A549 (cell line): ENCODE measurements at regions not wholly inside any gene's neighbourhood (a gene's known extent, or its start where the extent isn't known, plus 50 kb on each side); places are given as distances from the start of the nearest gene placed in this dataset.

Experiments used
- ATAC-seq, 2 experiments: fragments of 200-7000 bp in 1 of 2; fragments of >200 bp in 1 of 2; cut with Nextera tagmentation in 1 of 2; cut with Tn5 transposase in 1 of 2; 3 replicates each; pipeline versions ENCODE4 v1.8.0 to v1.9.1; 2018 to 2020; ENCODE audit warnings: mild to moderate bottlenecking in 1 of 2, moderate library complexity in 1 of 2
- CTCF ChIA-PET: fragments of 300-600 bp; sonication (Branson Sonifier 250); formaldehyde crosslinking; extraction: SDS; loops from one replicate; lab custom pipeline; 2021; ENCODE audit warnings: antibody characterized with exemption, inconsistent platforms; lab: Yijun Ruan, JAX
- POLR2A ChIA-PET: fragments of 350-600 bp; formaldehyde crosslinking; extraction: SDS; loops from one replicate; lab custom pipeline; 2021; ENCODE audit warnings: antibody characterized with exemption, inconsistent platforms; lab: Yijun Ruan, JAX
- DNase-seq, 2 experiments: peaks; one replicate each; pipeline versions ENCODE4 v3.0.0 to v3.0.0-alpha.2; 2011 to 2016; ENCODE audit warnings: low read depth in 1 of 2, low spot score in 1 of 2
- FAIRE-seq: peaks from 2 replicates; lab custom pipeline; 2011; peaks lifted over from hg19 to GRCh38; lab: Jason Lieb, UNC
- H3K27ac ChIP-seq, 2 experiments: fragments of >200 bp; sonication (Bioruptor Twin); formaldehyde crosslinking; 3 replicates each; pipeline ENCODE4 v1.5.1; 2016 to 2017
- H3K4me1 ChIP-seq: fragments of >200 bp; sonication (Bioruptor Twin); formaldehyde crosslinking; 3 replicates; pipeline ENCODE4 v1.6.1; 2016
- H3K4me2 ChIP-seq: fragments of >200 bp; sonication (Bioruptor Twin); formaldehyde crosslinking; 3 replicates; pipeline ENCODE4 v1.6.1; 2016
- H3K4me3 ChIP-seq: fragments of >200 bp; sonication (Bioruptor Twin); formaldehyde crosslinking; 3 replicates; pipeline ENCODE4 v1.5.1; 2016
- H3K9me3 ChIP-seq: fragments of >200 bp; sonication (Bioruptor Twin); formaldehyde crosslinking; 3 replicates; pipeline ENCODE4 v1.6.1; 2016
- BHLHE40 ChIP-seq: IDR thresholded peaks from 2 replicates; pipeline ENCODE4 v1.6.1; 2012; ENCODE audit warnings: low read depth, low read length, inconsistent platforms
- CBX2 ChIP-seq: fragments of 200-600 bp; sonication (generic); IDR thresholded peaks from 2 replicates; pipeline ENCODE4 v1.6.1; 2016; ENCODE audit warnings: low read depth, mild to moderate bottlenecking, borderline replicate concordance
- CBX8 ChIP-seq: fragments of 200-600 bp; sonication (generic); IDR thresholded peaks from 2 replicates; pipeline ENCODE4 v1.6.1; 2016
- CHD2 ChIP-seq: fragments of 150-350 bp; IDR thresholded peaks from 2 replicates; pipeline ENCODE4 v1.6.1; 2014; ENCODE audit warnings: low read length; ENCODE audit not compliant: partially characterized antibody
- CHD4 ChIP-seq: fragments of 200-600 bp; sonication (generic); IDR thresholded peaks from 2 replicates; pipeline ENCODE4 v1.6.1; 2016; ENCODE audit warnings: antibody characterized with exemption, mild to moderate bottlenecking, borderline replicate concordance
- EHF ChIP-seq: fragments of 250-450 bp; sonication (Bioruptor Pico); IDR thresholded peaks from 2 replicates; pipeline ENCODE4 v1.5.0; 2020; ENCODE audit warnings: mild to moderate bottlenecking
- EHMT2 ChIP-seq: fragments of 200-600 bp; sonication (generic); IDR thresholded peaks from 2 replicates; pipeline ENCODE4 v1.6.1; 2016; ENCODE audit warnings: antibody characterized with exemption, low read depth, mild to moderate bottlenecking, moderate library complexity
- EP300 ChIP-seq, 2 experiments: fragments of >200 bp; sonication (Bioruptor Twin); formaldehyde crosslinking; IDR thresholded peaks; 2 replicates in 1 of 2; 3 replicates in 1 of 2; pipeline ENCODE4 v1.6.1; 2016 to 2017
- FOSB ChIP-seq: fragments of 250-450 bp; sonication (Bioruptor Pico); IDR thresholded peaks from 2 replicates; pipeline ENCODE4 v1.5.0; 2020; ENCODE audit warnings: mild to moderate bottlenecking, moderate library complexity
- FOXS1 ChIP-seq: fragments of 250-450 bp; sonication (Bioruptor Pico); IDR thresholded peaks from 2 replicates; pipeline ENCODE4 v1.5.0; 2020; ENCODE audit warnings: mild to moderate bottlenecking, moderate library complexity
- GATA3 ChIP-seq: IDR thresholded peaks from 2 replicates; pipeline ENCODE4 v1.6.1; 2012; ENCODE audit warnings: borderline replicate concordance
- HDAC2 ChIP-seq: fragments of 200-600 bp; sonication (generic); IDR thresholded peaks from 2 replicates; pipeline ENCODE4 v1.6.1; 2016
- JUN ChIP-seq, 2 experiments: fragments of >200 bp; sonication (Bioruptor Twin); formaldehyde crosslinking; IDR thresholded peaks; 2 replicates in 1 of 2; 3 replicates in 1 of 2; pipeline ENCODE4 v1.6.1; 2016 to 2017
- MAFK ChIP-seq: fragments of 450-650 bp; IDR thresholded peaks from 2 replicates; pipeline ENCODE4 v1.6.1; 2014; ENCODE audit not compliant: partially characterized antibody
- POLR2A ChIP-seq: IDR thresholded peaks from 2 replicates; pipeline ENCODE4 v1.6.1; 2012; ENCODE audit warnings: mild to moderate bottlenecking, low read length
- RAD21 ChIP-seq, 2 experiments: fragments of >200 bp in 1 of 2; sonication (Bioruptor Twin) in 1 of 2; formaldehyde crosslinking in 1 of 2; IDR thresholded peaks in 1 of 2; conservative IDR thresholded peaks in 1 of 2; 2 replicates in 1 of 2; 3 replicates in 1 of 2; pipeline ENCODE4 v1.6.1; 2012 to 2018; ENCODE audit warnings: inconsistent platforms in 1 of 2
- RARB ChIP-seq: fragments of 250-450 bp; sonication (Bioruptor Pico); IDR thresholded peaks from 2 replicates; pipeline ENCODE4 v1.8.0; 2021; ENCODE audit warnings: mild to moderate bottlenecking, moderate library complexity
- RNF2 ChIP-seq: fragments of 200-600 bp; sonication (generic); IDR thresholded peaks from 2 replicates; pipeline ENCODE4 v1.6.1; 2016; ENCODE audit warnings: low read depth, mild to moderate bottlenecking, antibody characterized with exemption, moderate library complexity, borderline replicate concordance
- SMC3 ChIP-seq: fragments of >200 bp; sonication (Bioruptor Twin); formaldehyde crosslinking; IDR thresholded peaks from 3 replicates; pipeline ENCODE4 v1.6.1; 2018; ENCODE audit warnings: inconsistent platforms
- TP53 ChIP-seq: fragments of 250-450 bp; sonication (Bioruptor Pico); IDR thresholded peaks from 2 replicates; pipeline ENCODE4 v1.5.0; 2021; ENCODE audit warnings: mild to moderate bottlenecking, moderate library complexity
- ZC3H11A ChIP-seq: fragments of 450-650 bp; IDR thresholded peaks from 2 replicates; pipeline ENCODE4 v1.6.1; 2014; ENCODE audit warnings: antibody characterized with exemption, mild to moderate bottlenecking
- ZSCAN20 ChIP-seq: fragments of 250-450 bp; sonication (Bioruptor Pico); IDR thresholded peaks from 2 replicates; pipeline ENCODE4 v1.8.0; 2022; ENCODE audit warnings: mild to moderate bottlenecking, moderate library complexity
- WGBS: methylation state at CpG from one replicate; pipeline ENCODE4 v1.1.6; 2017; ENCODE audit errors: missing lambda C conversion rate; 5-methylcytosine and 5-hydroxymethylcytosine counted together
- TF ChIP-seq, protein P1 (sequence below): fragments of >200 bp; sonication (Bioruptor Twin); formaldehyde crosslinking; IDR thresholded peaks from 3 replicates; pipeline ENCODE4 v1.5.1; 2016
- TF ChIP-seq, protein P2 (sequence below): IDR thresholded peaks from 2 replicates; pipeline ENCODE4 v1.6.1; 2012; ENCODE audit warnings: low read depth, borderline replicate concordance
- TF ChIP-seq, protein P3 (sequence below): fragments of >200 bp; sonication (Bioruptor Twin); formaldehyde crosslinking; IDR thresholded peaks from 3 replicates; pipeline ENCODE4 v1.6.1; 2016
- TF ChIP-seq, protein P4 (sequence below): fragments of 150-350 bp; IDR thresholded peaks from 2 replicates; pipeline ENCODE4 v1.6.1; 2014; ENCODE audit warnings: low read depth, mild to moderate bottlenecking, low read length

DNA sequence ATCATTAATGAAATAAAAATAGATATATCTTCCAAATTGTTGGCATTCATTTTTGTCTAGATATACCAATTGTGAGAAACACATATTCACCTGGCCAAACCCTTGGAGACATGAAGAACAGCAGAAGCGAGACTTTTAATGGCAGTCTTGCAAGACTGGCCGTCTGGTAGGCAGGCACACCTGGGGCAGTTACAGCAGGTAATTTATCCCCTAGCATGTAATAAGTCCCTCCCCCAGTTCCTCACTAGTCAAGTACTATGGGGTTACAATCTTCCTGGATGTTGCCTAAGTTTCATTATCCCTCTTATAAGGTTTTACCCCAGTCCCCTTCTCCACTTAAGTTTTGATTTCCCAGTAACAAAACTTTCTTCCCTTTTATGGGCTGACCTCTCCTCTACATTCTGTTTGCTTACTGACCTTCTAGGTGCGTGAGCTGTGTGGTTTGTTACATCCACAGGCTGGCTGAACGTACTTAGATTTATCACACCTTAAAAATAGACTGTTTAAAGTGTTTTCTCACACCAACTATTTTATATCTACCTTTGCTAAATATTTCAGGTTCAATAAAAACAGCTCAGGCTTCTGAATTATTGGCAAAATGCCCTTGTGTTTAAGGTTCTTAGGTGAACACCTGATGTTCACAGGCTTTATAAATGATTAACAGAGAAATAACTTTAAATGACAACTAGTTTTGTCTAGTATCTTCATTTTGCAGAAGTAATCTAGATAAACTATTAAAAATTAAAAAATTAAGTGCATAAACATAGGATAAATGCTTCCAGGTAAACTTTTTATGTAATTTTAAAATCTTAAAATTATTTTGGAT is 365.0 kb upstream of the TFPI start:
- ChIA-PET POLR2A (no interaction called here), CTCF (no interaction called here)
- 63% methylated on average over 4 of the region's 4 CpGs for WGBS
- no peak for FAIRE-seq
- no peaks in the 10 kb centered on the region for H3K4me1 ChIP-seq
- no peak for TF ChIP-seq CHD2
- no peak for TF ChIP-seq BHLHE40
- TF ChIP-seq FOSB (CRISPR knock-in tag), result no peak
- TF ChIP-seq, all 56 proteins: peak for 0
- DNase-seq, result no peak
- H3K27ac ChIP-seq, result no peak overlapping the region
- no peak overlapping the region for H3K4me3 ChIP-seq
- ATAC-seq, result no peak
- no peak overlapping the region for H3K4me2 ChIP-seq
- H3K9me3 ChIP-seq, result no peaks in the 10 kb centered on the region

DNA sequence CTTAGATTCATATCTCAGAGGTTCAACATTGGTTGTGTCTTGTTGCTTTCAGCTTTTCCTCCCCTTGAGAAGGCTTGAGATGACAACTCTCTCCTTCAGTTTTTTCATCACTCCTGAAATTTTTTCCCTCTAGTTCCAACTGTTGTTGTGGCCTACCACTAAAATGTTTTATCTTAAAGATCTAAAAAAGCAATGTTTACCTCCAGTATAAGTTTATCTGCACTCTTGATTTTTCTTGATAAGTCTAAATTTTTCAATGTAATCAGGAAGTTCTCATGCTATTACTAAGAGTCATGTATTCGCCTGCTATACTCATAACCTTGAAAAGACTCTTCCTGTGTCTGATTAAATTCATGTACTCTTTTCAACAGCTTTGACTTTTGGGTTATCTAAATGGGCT is 366.3 kb upstream of the TFPI start:
- no peak overlapping the region for H3K4me2 ChIP-seq
- FAIRE-seq (no peak), DNase-seq (no peak), ATAC-seq (no peak)
- H3K9me3 ChIP-seq, result no peaks in the 10 kb centered on the region
- H3K4me1 ChIP-seq, result no peaks in the 10 kb centered on the region
- CTCF ChIA-PET, result no interaction called here
- POLR2A ChIA-PET, result no interaction called here
- no peak for TF ChIP-seq CBX2
- TF ChIP-seq, protein P1, sequence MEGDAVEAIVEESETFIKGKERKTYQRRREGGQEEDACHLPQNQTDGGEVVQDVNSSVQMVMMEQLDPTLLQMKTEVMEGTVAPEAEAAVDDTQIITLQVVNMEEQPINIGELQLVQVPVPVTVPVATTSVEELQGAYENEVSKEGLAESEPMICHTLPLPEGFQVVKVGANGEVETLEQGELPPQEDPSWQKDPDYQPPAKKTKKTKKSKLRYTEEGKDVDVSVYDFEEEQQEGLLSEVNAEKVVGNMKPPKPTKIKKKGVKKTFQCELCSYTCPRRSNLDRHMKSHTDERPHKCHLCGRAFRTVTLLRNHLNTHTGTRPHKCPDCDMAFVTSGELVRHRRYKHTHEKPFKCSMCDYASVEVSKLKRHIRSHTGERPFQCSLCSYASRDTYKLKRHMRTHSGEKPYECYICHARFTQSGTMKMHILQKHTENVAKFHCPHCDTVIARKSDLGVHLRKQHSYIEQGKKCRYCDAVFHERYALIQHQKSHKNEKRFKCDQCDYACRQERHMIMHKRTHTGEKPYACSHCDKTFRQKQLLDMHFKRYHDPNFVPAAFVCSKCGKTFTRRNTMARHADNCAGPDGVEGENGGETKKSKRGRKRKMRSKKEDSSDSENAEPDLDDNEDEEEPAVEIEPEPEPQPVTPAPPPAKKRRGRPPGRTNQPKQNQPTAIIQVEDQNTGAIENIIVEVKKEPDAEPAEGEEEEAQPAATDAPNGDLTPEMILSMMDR, result no peak
- no peak for TF ChIP-seq TP53
- no peak for TF ChIP-seq FOSB (CRISPR knock-in tag)
- TF ChIP-seq, protein P2, sequence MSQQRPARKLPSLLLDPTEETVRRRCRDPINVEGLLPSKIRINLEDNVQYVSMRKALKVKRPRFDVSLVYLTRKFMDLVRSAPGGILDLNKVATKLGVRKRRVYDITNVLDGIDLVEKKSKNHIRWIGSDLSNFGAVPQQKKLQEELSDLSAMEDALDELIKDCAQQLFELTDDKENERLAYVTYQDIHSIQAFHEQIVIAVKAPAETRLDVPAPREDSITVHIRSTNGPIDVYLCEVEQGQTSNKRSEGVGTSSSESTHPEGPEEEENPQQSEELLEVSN, result no peak
- TF ChIP-seq RARB (CRISPR knock-in tag), result no peak
- TF ChIP-seq JUN (IDR thresholded peaks at IDR 0.05), result no peak
- no peak for TF ChIP-seq RAD21 (conservative IDR thresholded peaks at IDR 0.05 in 1 of 2, IDR thresholded peaks at IDR 0.05 in 1 of 2)
- TF ChIP-seq, protein P3, sequence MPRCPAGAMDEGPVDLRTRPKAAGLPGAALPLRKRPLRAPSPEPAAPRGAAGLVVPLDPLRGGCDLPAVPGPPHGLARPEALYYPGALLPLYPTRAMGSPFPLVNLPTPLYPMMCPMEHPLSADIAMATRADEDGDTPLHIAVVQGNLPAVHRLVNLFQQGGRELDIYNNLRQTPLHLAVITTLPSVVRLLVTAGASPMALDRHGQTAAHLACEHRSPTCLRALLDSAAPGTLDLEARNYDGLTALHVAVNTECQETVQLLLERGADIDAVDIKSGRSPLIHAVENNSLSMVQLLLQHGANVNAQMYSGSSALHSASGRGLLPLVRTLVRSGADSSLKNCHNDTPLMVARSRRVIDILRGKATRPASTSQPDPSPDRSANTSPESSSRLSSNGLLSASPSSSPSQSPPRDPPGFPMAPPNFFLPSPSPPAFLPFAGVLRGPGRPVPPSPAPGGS, result no peak
- TF ChIP-seq ZC3H11A, result no peak
- no peak for TF ChIP-seq POLR2A
- TF ChIP-seq CHD4, result no peak
- no peak for TF ChIP-seq GATA3
- no peak for TF ChIP-seq EHMT2
- TF ChIP-seq, protein P4, sequence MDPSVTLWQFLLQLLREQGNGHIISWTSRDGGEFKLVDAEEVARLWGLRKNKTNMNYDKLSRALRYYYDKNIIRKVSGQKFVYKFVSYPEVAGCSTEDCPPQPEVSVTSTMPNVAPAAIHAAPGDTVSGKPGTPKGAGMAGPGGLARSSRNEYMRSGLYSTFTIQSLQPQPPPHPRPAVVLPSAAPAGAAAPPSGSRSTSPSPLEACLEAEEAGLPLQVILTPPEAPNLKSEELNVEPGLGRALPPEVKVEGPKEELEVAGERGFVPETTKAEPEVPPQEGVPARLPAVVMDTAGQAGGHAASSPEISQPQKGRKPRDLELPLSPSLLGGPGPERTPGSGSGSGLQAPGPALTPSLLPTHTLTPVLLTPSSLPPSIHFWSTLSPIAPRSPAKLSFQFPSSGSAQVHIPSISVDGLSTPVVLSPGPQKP, result no peak
- no peak overlapping the region for H3K27ac ChIP-seq
- WGBS, result 80% methylated on average over 1 of the region's 1 CpG
- H3K4me3 ChIP-seq, result no peak overlapping the region

DNA sequence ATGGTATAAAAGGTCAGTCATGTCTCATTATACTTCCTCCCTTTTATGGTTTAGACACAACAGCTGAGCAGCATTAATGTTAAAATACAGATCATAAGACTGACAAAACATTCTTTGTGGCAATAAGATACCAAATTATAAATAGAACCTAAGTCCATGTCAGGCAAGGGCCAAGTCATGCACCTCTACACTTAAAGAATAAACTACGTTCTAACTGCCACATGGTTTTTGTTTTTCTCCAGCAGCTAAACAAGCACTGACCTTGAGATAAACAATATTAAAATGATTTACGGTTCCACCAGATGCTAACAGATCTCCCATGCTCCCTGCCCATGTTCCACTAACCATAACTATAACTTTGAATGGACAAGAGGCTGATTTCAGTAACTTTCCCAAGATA is 368.6 kb upstream of the TFPI start:
- Histone ChIP-seq H3K4me3 (no peak overlapping the region), H3K4me2 (no peak overlapping the region), H3K27ac (no peak overlapping the region), H3K9me3 (no peaks in the 10 kb centered on the region), H3K4me1 (no peaks in the 10 kb centered on the region)
- FAIRE-seq, result no peak
- POLR2A ChIA-PET, result no interaction called here
- ATAC-seq, result no peak
- CTCF ChIA-PET, result no interaction called here
- no peak for TF ChIP-seq RARB (CRISPR knock-in tag)
- TF ChIP-seq MAFK, result no peak
- no peak for TF ChIP-seq CBX8
- TF ChIP-seq EHMT2, result no peak
- TF ChIP-seq FOSB (CRISPR knock-in tag), result no peak
- TF ChIP-seq HDAC2, result no peak
- no peak for TF ChIP-seq TP53
- no peak for TF ChIP-seq EP300 (IDR thresholded peaks at IDR 0.05)
- TF ChIP-seq ZSCAN20, result no peak
- TF ChIP-seq FOXS1 (CRISPR knock-in tag), result no peak
- TF ChIP-seq RNF2, result no peak
- TF ChIP-seq, protein P2, result no peak
- TF ChIP-seq GATA3, result no peak
- TF ChIP-seq EHF, result no peak
- TF ChIP-seq SMC3, result no peak
- 87% methylated on average over 2 of the region's 2 CpGs for WGBS
- no peak for DNase-seq
